Central memory CD4-positive, alpha-beta T cell (primary cell): ENCODE measurements at regions not wholly inside any gene's neighbourhood (a gene's known extent, or its start where the extent isn't known, plus 50 kb on each side); places are given as distances from the start of the nearest gene placed in this dataset.

ENCODE experiments used
- DNase-seq: peaks from one replicate; pipeline ENCODE4 v3.0.0; 2022

- DNase-seq, result no peak
Measured at GRCh38 chr9:124179196-124180071, 78.3 kb upstream of the NEK6 start.

GRCh38 chr9:124180557-124180956, 77.2 kb upstream of the NEK6 start:
- DNase-seq, result no peak

DNA sequence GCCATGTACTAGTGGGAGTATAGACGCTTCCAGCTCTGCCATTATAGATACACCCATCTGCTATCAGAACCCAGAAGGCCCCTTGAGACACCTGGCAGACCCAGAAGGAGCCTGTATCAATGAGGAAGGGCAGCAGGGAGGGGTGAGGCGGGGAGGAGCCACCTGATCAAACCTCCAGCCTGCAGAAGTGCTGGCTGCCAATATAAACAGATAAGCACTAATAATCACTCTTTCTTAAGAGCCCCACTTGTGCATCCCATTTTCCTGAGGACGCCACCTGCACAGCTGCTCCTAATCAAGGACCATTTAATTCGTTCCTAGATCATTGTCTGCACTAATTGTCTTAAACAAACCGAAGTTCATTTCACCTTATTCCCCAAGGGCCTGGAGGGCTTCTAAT, 75.0 kb upstream of the NEK6 start:
- no peak for DNase-seq

GRCh38 chr9:124183772-124184171, 74.0 kb upstream of the NEK6 start:
- no peak for DNase-seq

GRCh38 chr9:124185413-124185812, 72.3 kb upstream of the NEK6 start:
- DNase-seq, result no peak

DNA sequence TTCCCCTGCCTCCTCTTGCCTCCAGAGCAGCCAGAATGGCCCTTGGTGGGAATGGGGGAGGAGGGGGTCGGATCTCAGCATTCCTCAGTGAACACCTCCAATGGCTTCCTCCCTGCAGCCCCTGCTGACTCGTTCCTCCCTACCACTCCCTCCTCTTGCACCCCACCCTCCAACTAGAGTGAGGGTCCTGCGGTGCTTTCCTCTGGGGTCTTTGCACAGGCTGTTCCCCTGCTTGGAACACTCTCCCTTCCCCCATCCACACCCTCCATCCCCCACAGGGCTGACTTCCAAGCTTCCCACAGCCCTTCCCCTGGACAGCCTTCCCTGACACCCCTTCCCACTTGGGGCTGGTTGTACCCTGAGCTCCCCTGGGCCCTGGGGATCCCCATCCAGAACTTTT, 70.4 kb upstream of the NEK6 start:
- no peak for DNase-seq

DNA sequence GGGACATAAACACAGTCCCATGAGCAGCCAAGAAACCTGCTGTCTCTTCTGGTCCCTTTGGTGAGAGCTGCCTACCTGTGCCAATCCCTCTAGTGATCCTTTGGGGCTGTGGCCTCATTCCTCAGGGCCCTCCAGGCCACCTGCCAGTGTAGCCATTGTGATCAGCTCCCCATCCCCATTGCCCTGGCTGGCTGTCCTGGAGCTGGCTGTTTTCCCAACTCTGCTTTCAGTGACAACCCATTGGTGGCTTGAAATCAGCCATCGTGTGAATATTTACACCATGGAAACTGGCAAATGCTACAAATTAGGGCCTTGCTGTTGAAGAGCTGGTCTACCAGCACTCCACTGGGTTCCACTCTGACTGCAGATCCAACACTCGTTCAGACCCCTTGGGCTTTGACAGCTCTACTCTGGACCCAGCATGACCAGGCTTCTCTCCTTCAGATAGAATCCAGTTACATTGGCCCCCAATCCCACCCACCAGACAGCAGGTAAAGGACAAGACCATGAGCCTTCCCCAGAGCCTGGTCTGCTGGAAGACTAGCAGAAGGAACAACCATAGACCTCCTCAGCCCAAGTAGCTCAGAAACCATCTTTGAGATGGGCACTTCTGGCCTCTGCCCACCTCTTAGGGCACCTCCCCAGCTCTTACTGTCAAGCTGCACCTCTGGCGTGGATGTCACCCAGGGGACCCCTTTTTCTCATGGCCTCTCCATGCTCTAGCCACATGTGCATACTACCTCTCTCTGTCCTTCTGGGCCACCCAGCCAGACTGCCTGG, 69.2 kb upstream of the NEK6 start:
- DNase-seq, result no peak

DNA sequence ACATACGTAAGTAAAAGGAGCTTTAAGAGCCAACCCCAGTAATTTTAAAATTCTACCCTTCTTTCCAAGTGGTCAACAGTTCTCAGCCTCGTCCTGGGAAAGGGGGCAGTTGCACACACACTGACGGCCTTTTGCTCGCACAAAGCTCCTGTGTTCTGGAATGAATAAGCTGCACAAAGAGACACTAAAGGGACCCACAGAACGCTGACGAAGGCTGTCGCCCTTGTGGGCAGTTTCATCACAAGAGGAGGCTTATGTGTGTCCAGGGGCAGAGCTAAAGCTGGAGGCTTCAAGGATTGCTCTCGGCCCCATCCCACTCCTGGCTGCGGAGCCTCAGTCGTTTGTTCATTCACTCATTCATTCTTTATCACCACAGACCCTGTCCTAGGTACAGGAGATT, 67.0 kb upstream of the NEK6 start:
- DNase-seq, result no peak

DNA sequence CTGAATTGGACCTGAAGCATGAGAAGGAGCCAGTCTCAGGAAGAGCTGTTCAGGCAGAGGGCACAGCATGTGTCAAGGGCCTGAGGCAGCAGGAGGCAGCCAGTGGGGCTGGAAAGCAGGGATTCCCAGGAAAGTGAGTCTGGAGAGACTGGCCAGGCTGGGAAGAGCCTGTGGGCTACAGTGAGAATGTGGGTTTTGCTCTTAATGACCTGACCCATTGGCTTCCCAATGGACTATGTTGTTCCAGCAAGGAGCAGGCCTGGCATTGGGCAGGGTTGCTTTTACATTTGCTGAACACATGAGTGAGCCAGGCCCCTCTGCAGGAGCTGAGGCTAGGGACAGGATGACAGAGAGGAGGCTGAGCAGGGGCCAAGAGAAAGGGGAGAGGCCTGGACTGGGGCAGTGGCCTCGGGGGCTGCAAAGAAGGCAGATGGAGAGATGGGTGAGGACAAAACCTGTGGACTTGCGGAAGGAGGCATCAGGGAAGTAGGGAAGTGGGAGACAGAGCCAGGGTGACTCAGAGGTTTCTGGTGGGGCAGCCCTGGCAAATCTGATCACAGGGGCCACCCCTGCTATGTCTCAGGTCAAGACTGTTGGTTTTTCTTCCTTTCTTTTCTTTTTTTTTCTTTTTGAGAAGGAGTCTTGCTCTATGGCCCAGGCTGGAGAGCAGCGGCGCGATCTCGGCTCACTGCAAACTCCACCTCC, 65.9 kb upstream of the NEK6 start:
- DNase-seq, result no peak

DNA sequence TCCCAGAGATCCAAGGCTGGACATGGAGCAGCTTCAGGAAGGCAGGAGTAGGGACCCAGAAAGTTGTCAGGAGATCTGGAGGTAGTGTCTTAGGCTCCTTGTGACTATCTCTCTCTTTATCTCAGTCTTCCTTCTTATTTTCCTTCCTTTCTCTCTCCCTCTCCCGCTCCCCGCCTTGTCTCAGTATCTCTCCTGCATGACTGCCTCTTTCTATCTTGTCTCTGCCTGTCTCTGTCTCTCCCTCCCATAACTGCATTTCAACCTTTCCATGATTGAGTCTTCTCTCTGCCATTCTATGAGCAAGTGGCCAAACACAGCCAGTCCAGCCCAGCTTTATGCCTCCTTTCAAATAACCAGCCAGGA, 61.0 kb upstream of the NEK6 start:
- no peak for DNase-seq

GRCh38 chr9:124197177-124198095, 60.3 kb upstream of the NEK6 start:
- no peak for DNase-seq

DNA sequence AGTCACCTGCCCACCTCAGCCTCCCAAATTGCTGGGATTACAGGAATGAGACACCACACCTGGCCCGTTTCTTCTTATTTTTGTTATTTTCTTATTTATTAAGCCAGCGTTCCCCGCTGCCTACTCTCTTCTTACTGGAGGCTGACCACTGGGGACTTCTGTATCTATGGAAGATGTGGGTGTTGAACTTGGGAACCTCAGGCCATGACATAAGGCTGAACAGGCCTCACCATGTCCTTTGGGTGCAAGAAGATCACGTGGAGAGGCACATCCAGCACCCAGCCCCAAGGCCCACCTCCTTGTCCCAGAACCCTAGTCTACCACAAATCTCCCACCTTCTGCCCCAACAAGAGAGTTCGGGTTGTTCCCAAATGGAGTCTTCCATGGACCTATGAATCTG, 59.4 kb upstream of the NEK6 start:
- no peak for DNase-seq

- no peak for DNase-seq
Measured at GRCh38 chr9:124198948-124199347, 58.8 kb upstream of the NEK6 start.

GRCh38 chr9:124199474-124199873, 58.3 kb upstream of the NEK6 start:
- no peak for DNase-seq

DNA sequence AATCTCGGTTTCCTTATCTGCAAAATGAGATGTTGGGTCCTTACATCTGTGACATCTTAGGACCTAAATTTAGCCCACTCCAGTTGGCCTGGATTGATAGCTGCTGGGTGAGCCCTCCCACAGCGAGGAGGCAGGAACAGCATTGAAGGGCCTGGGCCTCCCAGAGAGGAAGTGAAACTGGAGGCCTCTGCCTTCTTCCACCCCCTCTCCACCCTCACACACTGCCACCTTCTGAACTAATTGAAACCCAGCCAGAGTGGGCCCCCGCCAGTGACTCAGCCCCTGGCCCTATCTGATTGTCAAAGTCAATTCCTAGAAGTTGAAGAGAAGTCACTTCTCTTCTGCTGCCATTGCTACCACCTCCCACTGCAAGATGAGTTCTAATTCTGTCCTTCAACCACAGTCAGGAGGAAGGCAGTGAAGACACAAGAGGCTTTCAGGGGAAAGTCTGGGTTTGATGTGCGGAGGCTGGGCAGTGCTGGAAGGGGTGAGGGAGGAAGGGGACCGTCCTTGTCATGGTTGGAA, 55.2 kb upstream of the NEK6 start:
- peak; percentile 21 for DNase-seq

DNA sequence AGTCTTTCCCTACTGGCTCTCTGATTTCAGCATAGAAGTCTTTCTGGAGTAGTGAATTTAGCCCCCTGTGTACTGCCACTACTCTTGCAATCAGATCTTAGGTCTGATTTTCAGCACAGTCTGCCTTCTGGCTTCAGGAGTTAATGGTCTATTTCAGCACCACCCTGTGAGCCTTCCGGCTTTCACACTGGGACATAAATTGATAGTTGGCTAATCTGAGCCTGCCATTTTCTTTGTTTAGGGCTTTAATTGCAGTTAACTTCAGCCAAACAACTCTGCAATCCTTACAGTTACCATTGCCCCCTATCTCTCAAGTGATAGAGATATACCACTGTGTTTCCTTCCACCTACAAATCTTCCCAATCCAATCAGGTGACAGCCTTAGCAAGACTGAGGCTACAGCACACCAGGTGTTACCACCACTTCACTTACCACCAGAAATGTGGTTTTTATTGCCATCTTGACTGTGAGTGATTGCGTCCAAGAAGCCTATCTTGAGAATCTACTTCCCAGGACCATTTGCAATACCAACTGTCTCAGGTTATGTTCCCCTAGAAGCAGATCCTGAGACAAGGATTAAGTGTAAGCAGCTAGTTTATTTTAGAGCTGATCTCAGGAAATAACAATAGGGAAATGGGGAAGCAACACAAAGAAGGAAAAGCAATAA, 51.9 kb upstream of the NEK6 start:
- no peak for DNase-seq

DNA sequence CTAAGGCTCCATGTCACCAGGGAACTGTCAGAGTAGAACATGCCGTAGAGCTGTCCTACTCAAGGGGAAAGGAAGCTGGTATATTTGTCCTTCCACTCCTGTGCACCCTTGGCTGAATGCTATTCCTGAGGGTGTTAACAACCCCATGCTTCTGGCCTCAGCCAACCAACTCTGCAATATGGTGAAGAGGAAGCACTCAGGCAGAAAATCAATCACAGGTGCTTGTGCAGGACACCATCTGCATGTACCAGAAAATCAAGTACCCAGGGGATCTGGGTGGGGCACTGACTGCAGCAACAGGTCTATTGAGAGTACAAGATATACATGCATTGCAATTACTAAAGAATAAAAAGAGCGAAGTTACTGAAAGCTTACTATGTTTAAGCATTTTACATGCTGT, 51.4 kb upstream of the NEK6 start:
- no peak for DNase-seq
